ENCODE measurements at regions not wholly inside any gene's neighbourhood (a gene's known extent, or its start where the extent isn't known, plus 50 kb on each side); places are given as distances from the start of the nearest gene placed in this dataset.

DNA sequence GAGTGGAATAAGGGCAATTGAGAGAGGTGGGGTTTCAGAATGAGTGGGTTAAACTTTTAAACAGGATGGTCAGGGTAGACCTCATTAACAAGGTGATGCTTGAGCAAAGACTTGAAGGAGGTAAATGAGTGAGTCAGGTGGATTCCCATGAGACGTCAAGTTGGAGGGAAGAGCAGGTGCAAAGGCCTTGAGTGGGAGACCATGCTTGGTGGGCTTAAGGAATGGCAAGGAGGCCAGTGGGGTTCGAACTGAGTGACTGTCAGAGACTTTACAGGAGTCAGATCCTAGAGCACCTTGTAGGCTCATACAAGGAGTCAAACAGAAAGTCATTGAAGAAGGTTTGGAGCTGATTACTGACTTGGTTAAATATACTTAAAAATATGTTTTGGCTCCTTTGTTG, 284.1 kb downstream of the CYRIA start:
- no peak for TF ChIP-seq YY1 (IDR thresholded peaks at IDR 0.05; ENCODE audit: insufficient read depth, insufficient read length)
- no peak for TF ChIP-seq ZNF274 (IDR thresholded peaks at IDR 0.05; ENCODE audit: low read depth, low read length)
- TF ChIP-seq SUZ12 (IDR thresholded peaks at IDR 0.05; ENCODE audit: extremely low read depth, insufficient read depth, insufficient read length): no peak
